Transverse colon (tissue), 4 donors: ENCODE measurements at regions not wholly inside any gene's neighbourhood (a gene's known extent, or its start where the extent isn't known, plus 50 kb on each side); places are given as distances from the start of the nearest gene placed in this dataset.
A peak's percentile ranks its signal among the peaks of the same experiment; 100 is the strongest.

Source experiments
- DNase-seq: peaks from one replicate; pipeline ENCODE4 v3.0.0-alpha.2; 2019
- H3K27ac ChIP-seq, 4 donors: fragments of 200-600 bp; sonication (generic); 2 replicates each; pipeline ENCODE4 v1.5.1; 2016 to 2018; ENCODE audit warnings: inconsistent platforms in 4 of 4
- H3K27me3 ChIP-seq: fragments of 200-600 bp; sonication (generic); 2 replicates; pipeline ENCODE4 v1.5.1; 2017; ENCODE audit warnings: inconsistent platforms
- H3K36me3 ChIP-seq, 4 donors: fragments of 200-600 bp; sonication (generic); 2 replicates each; pipeline ENCODE4 v1.5.1; 2017 to 2019; ENCODE audit warnings: inconsistent platforms in 4 of 4
- H3K4me1 ChIP-seq, 4 donors: fragments of 200-600 bp; sonication (generic); 2 replicates each; pipeline ENCODE4 v1.5.1; 2017 to 2020; ENCODE audit warnings: inconsistent platforms in 4 of 4
- H3K4me3 ChIP-seq, 4 donors: fragments of 200-600 bp; sonication (generic); 1 replicate in 1 of 4; 2 replicates in 3 of 4; pipeline versions ENCODE4 v1.5.1 to v1.6.1; 2017 to 2019; ENCODE audit warnings: inconsistent platforms in 4 of 4
- H3K9me3 ChIP-seq, 2 donors: fragments of 200-600 bp; sonication (generic); 2 replicates each; pipeline ENCODE4 v1.5.1; 2017 to 2019; ENCODE audit warnings: inconsistent platforms in 2 of 2
- EP300 ChIP-seq: sonication (generic); formaldehyde crosslinking; IDR thresholded peaks from one replicate; pipeline ENCODE4 v1.6.1; 2017; ENCODE audit warnings: antibody characterized with exemption, low read depth
- POLR2A ChIP-seq: fragments of 450-650 bp; IDR thresholded peaks from one replicate; pipeline ENCODE4 v1.6.1; 2016; ENCODE audit warnings: antibody characterized with exemption, mild to moderate bottlenecking, moderate library complexity
- POLR2AphosphoS5 ChIP-seq, 3 donors: sonication (generic); formaldehyde crosslinking; IDR thresholded peaks; one replicate each; pipeline ENCODE4 v1.6.1; 2016; ENCODE audit warnings: antibody characterized with exemption in 3 of 3
- WGBS, 2 donors: methylation state at CpG; one replicate each; pipeline ENCODE4 v1.1.5; 2018; ENCODE audit warnings: low coverage in 1 of 2; 5-methylcytosine and 5-hydroxymethylcytosine counted together
- in situ Hi-C, 4 donors: fragments of 200-750 bp; cut with MboI; loops; one replicate each; pipeline versions ENCODE4 v1.15.0 to v1.15.1; 2017; ENCODE audit warnings: low sequenced_read_pairs in 3 of 4, low pct_ligation_motif_present in 1 of 4, low pct_unique_long_range_greater_than_20kb in 1 of 4
- intact Hi-C: fragments of 100-400 bp; cut with DNase I; formaldehyde crosslinking; loops from one replicate; pipeline ENCODE4 v1.15.1; 2023; ENCODE audit warnings: low total_unique reads
- TF ChIP-seq, protein P1 (sequence below), 5 experiments: fragments of 200-600 bp in 3 of 5; fragments of 450-650 bp in 2 of 5; sonication (generic) in 3 of 5; IDR thresholded peaks; 1 replicate in 2 of 5; 2 replicates in 3 of 5; pipeline ENCODE4 v1.5.1; 2016 to 2017; ENCODE audit warnings: antibody characterized with exemption in 5 of 5, inconsistent platforms in 3 of 5, mild to moderate bottlenecking in 2 of 5, moderate library complexity in 1 of 5

DNA sequence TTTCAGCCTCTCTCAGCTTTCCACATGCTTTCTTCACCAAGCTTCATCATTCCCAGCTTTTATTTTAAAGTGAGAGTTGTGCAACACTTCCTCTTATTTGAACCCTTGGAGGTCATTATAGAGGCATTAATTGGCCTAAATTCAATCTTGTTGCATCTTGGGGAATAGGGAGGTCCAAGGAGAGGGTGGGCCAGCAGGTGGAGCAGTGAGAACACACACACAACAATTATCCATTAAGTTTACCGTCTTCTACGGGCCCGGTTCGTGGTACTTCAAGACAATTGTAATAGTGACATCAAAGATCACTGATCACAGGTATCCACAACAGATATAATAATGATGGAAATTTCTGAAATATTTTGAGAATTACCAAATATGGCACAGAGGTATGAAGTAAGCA is 457.2 kb upstream of the SMIM21 start:
- no peak for TF ChIP-seq EP300
- no peak for TF ChIP-seq POLR2AphosphoS5 (IDR thresholded peaks at IDR 0.05)
- TF ChIP-seq, protein P1, sequence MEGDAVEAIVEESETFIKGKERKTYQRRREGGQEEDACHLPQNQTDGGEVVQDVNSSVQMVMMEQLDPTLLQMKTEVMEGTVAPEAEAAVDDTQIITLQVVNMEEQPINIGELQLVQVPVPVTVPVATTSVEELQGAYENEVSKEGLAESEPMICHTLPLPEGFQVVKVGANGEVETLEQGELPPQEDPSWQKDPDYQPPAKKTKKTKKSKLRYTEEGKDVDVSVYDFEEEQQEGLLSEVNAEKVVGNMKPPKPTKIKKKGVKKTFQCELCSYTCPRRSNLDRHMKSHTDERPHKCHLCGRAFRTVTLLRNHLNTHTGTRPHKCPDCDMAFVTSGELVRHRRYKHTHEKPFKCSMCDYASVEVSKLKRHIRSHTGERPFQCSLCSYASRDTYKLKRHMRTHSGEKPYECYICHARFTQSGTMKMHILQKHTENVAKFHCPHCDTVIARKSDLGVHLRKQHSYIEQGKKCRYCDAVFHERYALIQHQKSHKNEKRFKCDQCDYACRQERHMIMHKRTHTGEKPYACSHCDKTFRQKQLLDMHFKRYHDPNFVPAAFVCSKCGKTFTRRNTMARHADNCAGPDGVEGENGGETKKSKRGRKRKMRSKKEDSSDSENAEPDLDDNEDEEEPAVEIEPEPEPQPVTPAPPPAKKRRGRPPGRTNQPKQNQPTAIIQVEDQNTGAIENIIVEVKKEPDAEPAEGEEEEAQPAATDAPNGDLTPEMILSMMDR (IDR thresholded peaks at IDR 0.05) = no peak
- TF ChIP-seq POLR2A = no peak

GRCh38 chr18:75880925-75881504 is 453.5 kb upstream of the SMIM21 start:
- Histone ChIP-seq H3K9me3 (no peaks in the 10 kb centered on the region), H3K4me3 (no peak overlapping the region), H3K27ac (no peak overlapping the region), H3K27me3 (no peaks in the 10 kb centered on the region), H3K4me1 (no peaks in the 10 kb centered on the region), H3K36me3 (no peaks in the 10 kb centered on the region)
- DNase-seq = no peak
- intact Hi-C loops (no loop called here), in situ Hi-C loops (no loop called here)
- TF ChIP-seq EP300 (no peak), POLR2AphosphoS5 (IDR thresholded peaks at IDR 0.05) (no peak), POLR2A (no peak)
- WGBS, 2 donors = 57 to 58% methylated on average over 6 of the region's 6 CpGs

More for the DNA sequence above, 457.2 kb upstream of the SMIM21 start:
- H3K4me3 ChIP-seq = no peak overlapping the region
- H3K9me3 ChIP-seq = no peaks in the 10 kb centered on the region
- H3K36me3 ChIP-seq = no peaks in the 10 kb centered on the region
- in situ Hi-C loops (no loop called here), intact Hi-C loops (no loop called here)
- H3K4me1 ChIP-seq = no peaks in the 10 kb centered on the region
- no peak for DNase-seq
- 84 to 92% methylated on average over 2 to 4 of the region's 4 CpGs for WGBS, 2 donors
- H3K27me3 ChIP-seq = no peaks in the 10 kb centered on the region
- H3K27ac ChIP-seq = no peak overlapping the region

DNA sequence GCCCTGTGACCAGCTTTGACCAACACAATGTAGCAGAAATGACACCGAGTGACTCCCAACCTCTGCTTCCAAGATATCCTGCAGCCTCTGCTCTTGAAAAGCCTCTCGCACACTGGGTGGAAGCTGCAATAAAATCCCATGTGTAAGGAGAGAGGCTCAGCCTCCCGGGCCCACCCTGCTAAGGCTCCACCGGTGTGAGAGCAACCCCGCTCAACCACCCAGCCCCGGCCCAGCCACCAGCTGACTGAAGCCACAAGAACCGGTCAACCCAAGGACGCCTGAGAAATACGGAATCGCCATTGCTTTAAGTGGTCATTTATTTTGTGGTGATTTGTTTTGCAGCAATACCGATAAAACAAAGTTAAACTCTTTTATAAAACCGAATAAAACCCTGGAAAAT is 452.8 kb upstream of the SMIM21 start:
- in situ Hi-C loops = no loop called here

DNA sequence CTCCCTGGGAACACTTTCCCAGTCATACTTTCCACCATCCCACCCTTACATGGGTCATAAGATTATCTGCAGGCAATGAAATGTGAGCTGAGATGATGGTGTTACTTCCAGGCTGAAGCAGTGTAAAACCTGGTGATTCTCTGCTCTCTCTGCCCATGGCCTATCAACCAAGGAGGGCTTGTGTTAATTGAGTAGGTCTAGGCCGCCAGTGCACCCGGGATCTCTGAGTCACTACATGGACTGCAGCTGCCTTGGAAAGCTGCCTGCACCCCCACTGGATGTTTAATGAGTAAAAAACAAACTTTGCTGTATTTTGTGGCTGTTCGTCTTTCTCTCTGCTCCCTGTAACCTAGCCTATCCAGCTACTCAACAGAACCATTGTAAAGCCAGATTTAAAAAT is 451.7 kb upstream of the SMIM21 start:
- 60% methylated on average over 3 of the region's 3 CpGs; no CpG with 5 or more reads in 1 of the 2 donors for WGBS, 2 donors
- TF ChIP-seq, protein P1 (IDR thresholded peaks at IDR 0.05) = no peak
- TF ChIP-seq POLR2AphosphoS5 (IDR thresholded peaks at IDR 0.05) (no peak), POLR2A (no peak), EP300 (no peak)

More for the DNA sequence above, 452.8 kb upstream of the SMIM21 start:
- WGBS, 2 donors = 91 to 94% methylated on average over 4 to 12 of the region's 12 CpGs
- intact Hi-C loops = no loop called here
- no peak overlapping the region for H3K4me3 ChIP-seq
- DNase-seq = no peak
- no peaks in the 10 kb centered on the region for H3K9me3 ChIP-seq
- TF ChIP-seq POLR2A (no peak), POLR2AphosphoS5 (IDR thresholded peaks at IDR 0.05) (no peak), EP300 (no peak)
- TF ChIP-seq, protein P1 (IDR thresholded peaks at IDR 0.05) = no peak
- H3K36me3 ChIP-seq = no peaks in the 10 kb centered on the region
- no peak overlapping the region for H3K27ac ChIP-seq
- H3K4me1 ChIP-seq = no peaks in the 10 kb centered on the region
- no peaks in the 10 kb centered on the region for H3K27me3 ChIP-seq

DNA sequence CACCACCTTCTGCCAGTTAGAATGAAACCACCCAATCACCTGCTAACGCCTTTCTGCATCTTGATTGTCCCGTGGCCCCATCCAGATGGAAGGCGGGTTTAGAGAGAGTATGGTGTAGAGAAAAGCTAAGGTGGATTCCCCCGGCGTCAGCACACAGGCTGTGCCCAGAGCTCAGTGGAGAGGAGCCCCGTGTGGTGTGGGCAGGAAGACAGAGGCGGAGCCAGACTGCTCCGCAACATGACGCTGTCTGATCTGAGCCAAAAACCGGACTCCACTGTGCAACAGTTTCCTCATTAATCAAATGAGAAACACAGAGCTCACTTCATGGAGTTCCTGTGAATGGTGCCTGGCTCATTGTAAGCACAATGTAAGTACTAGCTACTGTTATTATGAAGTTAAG is 448.1 kb upstream of the SMIM21 start:
- H3K4me3 ChIP-seq = no peak overlapping the region
- in situ Hi-C loops = no loop called here
- H3K36me3 ChIP-seq = no peaks in the 10 kb centered on the region

More for the DNA sequence above, 451.7 kb upstream of the SMIM21 start:
- no peaks in the 10 kb centered on the region for H3K27me3 ChIP-seq
- no peaks in the 10 kb centered on the region for H3K9me3 ChIP-seq
- no peak for DNase-seq
- peaks cover 0 to 4% (median 2%) of the 10 kb centered on the region in 4 donors for H3K4me1 ChIP-seq
- H3K4me3 ChIP-seq = no peak overlapping the region
- no peaks in the 10 kb centered on the region for H3K36me3 ChIP-seq
- H3K27ac ChIP-seq = no peak overlapping the region
- in situ Hi-C loops = no loop called here
- intact Hi-C loops = loop anchor here (10.0 kb wide), 1 partner anchor 476 kb away; no protein-coding TSS in a partner anchor

More for the DNA sequence above, 448.1 kb upstream of the SMIM21 start:
- no peaks in the 10 kb centered on the region for H3K9me3 ChIP-seq
- no peak for DNase-seq
- intact Hi-C loops = loop anchor here (10.0 kb wide), 1 partner anchor 479 kb away; no protein-coding TSS in a partner anchor
- H3K27me3 ChIP-seq = no peaks in the 10 kb centered on the region
- 80 to 95% methylated on average over 5 to 10 of the region's 10 CpGs for WGBS, 2 donors
- H3K27ac ChIP-seq = peak overlapping the region; percentile 57 to 75 (median 68)
- TF ChIP-seq, protein P1 (IDR thresholded peaks at IDR 0.05) = no peak
- TF ChIP-seq POLR2AphosphoS5 (IDR thresholded peaks at IDR 0.05) (no peak), EP300 (no peak), POLR2A (no peak)
- H3K4me1 ChIP-seq = peaks cover 0 to 8% (median 3%) of the 10 kb centered on the region in 4 donors
